H9 (cell line): ENCODE measurements at regions not wholly inside any gene's neighbourhood (a gene's known extent, or its start where the extent isn't known, plus 50 kb on each side); places are given as distances from the start of the nearest gene placed in this dataset.

Experiments used
- DNase-seq: peaks from one replicate; pipeline ENCODE4 v3.0.0-alpha.2; 2017
- H2AFZ ChIP-seq: one replicate; pipeline ENCODE4 v1.6.1; 2013; ENCODE audit warnings: mild to moderate bottlenecking, low read length, control low read depth, moderate library complexity
- H2AK5ac ChIP-seq: 2 replicates; pipeline ENCODE4 v1.6.1; 2013; ENCODE audit warnings: low read length, control low read depth, mixed read lengths; ENCODE audit not compliant: insufficient read length
- H2BK120ac ChIP-seq: one replicate; pipeline ENCODE4 v1.6.1; 2013; ENCODE audit warnings: low read depth, mild to moderate bottlenecking, low read length, control low read depth, inconsistent platforms; ENCODE audit not compliant: poor library complexity, severe bottlenecking
- H2BK12ac ChIP-seq: 2 replicates; pipeline ENCODE4 v1.6.1; 2013; ENCODE audit warnings: low read length, control low read depth, mixed read lengths, low read depth; ENCODE audit not compliant: insufficient read length
- H2BK15ac ChIP-seq: 2 replicates; pipeline ENCODE4 v1.6.1; 2013; ENCODE audit warnings: low read depth, low read length, control low read depth
- H2BK20ac ChIP-seq: one replicate; pipeline ENCODE4 v1.6.1; 2013; ENCODE audit warnings: low read depth, mild to moderate bottlenecking, low read length, control low read depth, inconsistent platforms; ENCODE audit not compliant: poor library complexity, severe bottlenecking
- H2BK5ac ChIP-seq: 2 replicates; pipeline ENCODE4 v1.6.1; 2013; ENCODE audit warnings: low read length, control low read depth, mixed read lengths; ENCODE audit not compliant: insufficient read length
- H3K14ac ChIP-seq: 2 replicates; pipeline ENCODE4 v1.6.1; 2013; ENCODE audit warnings: low read length, control low read depth; ENCODE audit not compliant: insufficient read depth
- H3K18ac ChIP-seq: 2 replicates; pipeline ENCODE4 v1.6.1; 2013; ENCODE audit warnings: low read depth, mild to moderate bottlenecking, mixed read lengths, low read length, control low read depth; ENCODE audit not compliant: insufficient read length
- H3K23ac ChIP-seq: 2 replicates; pipeline ENCODE4 v1.6.1; 2013; ENCODE audit warnings: low read length, control low read depth, mixed read lengths, low read depth; ENCODE audit not compliant: insufficient read length
- H3K23me2 ChIP-seq: 2 replicates; pipeline ENCODE4 v1.6.1; 2013; ENCODE audit warnings: low read depth, mild to moderate bottlenecking, mixed read lengths, low read length, control low read depth; ENCODE audit not compliant: insufficient read length, poor library complexity, severe bottlenecking
- H3K27ac ChIP-seq: 2 replicates; pipeline ENCODE4 v1.5.1; 2013; ENCODE audit warnings: low read length, control low read depth, mixed read lengths, low read depth; ENCODE audit not compliant: insufficient read length
- H3K27me3 ChIP-seq: 2 replicates; pipeline ENCODE4 v1.6.1; 2013; ENCODE audit warnings: low read length, control low read depth, inconsistent platforms; ENCODE audit not compliant: insufficient read depth
- H3K4ac ChIP-seq: 2 replicates; pipeline ENCODE4 v1.6.1; 2013; ENCODE audit warnings: low read depth, mild to moderate bottlenecking, control low read depth, inconsistent platforms, low read length, moderate library complexity
- H3K4me1 ChIP-seq: 2 replicates; pipeline ENCODE4 v1.6.1; 2013; ENCODE audit warnings: low read length, control low read depth, inconsistent platforms; ENCODE audit not compliant: insufficient read depth
- H3K4me2 ChIP-seq: 2 replicates; pipeline ENCODE4 v1.6.1; 2013; ENCODE audit warnings: low read length, control low read depth, mixed read lengths; ENCODE audit not compliant: insufficient read length, insufficient read depth
- H3K56ac ChIP-seq: 2 replicates; pipeline ENCODE4 v1.6.1; 2013; ENCODE audit warnings: low read depth, mild to moderate bottlenecking, mixed read lengths, low read length, control low read depth; ENCODE audit not compliant: insufficient read length
- H3K79me1 ChIP-seq: 2 replicates; pipeline ENCODE4 v1.6.1; 2013; ENCODE audit warnings: low read depth, mild to moderate bottlenecking, moderate library complexity, low read length, control low read depth, inconsistent platforms; ENCODE audit not compliant: insufficient read depth, poor library complexity, severe bottlenecking
- H3K79me2 ChIP-seq: 2 replicates; pipeline ENCODE4 v1.6.1; 2013; ENCODE audit warnings: low read length, control low read depth, inconsistent platforms; ENCODE audit not compliant: insufficient read depth
- H3K9ac ChIP-seq: 2 replicates; pipeline ENCODE4 v1.6.1; 2013; ENCODE audit warnings: low read length, control low read depth, mixed read lengths; ENCODE audit not compliant: insufficient read length; ENCODE audit errors: extremely low read depth
- H3K9me3 ChIP-seq: one replicate; pipeline ENCODE4 v1.6.1; 2013; ENCODE audit warnings: low read depth, low read length, inconsistent platforms; ENCODE audit not compliant: control insufficient read depth
- H3T11ph ChIP-seq: one replicate; pipeline ENCODE4 v1.6.1; 2013; ENCODE audit warnings: mild to moderate bottlenecking, low read length, control low read depth, inconsistent platforms
- H4K20me1 ChIP-seq: one replicate; pipeline ENCODE4 v1.6.1; 2013; ENCODE audit not compliant: control insufficient read depth, insufficient read length, insufficient read depth
- H4K5ac ChIP-seq: 2 replicates; pipeline ENCODE4 v1.6.1; 2013; ENCODE audit warnings: low read depth, mild to moderate bottlenecking, mixed read lengths, low read length, control low read depth; ENCODE audit not compliant: insufficient read length
- H4K8ac ChIP-seq: replicated peaks from 2 replicates; pipeline ENCODE4 v1.6.1; 2013; ENCODE audit warnings: low read length, control low read depth, mixed read lengths, low read depth; ENCODE audit not compliant: insufficient read length
- H4K91ac ChIP-seq: 2 replicates; pipeline ENCODE4 v1.6.1; 2013; ENCODE audit warnings: low read depth, mild to moderate bottlenecking, moderate library complexity, mixed read lengths, low read length, control low read depth; ENCODE audit not compliant: insufficient read length
- H3K27ac Mint-ChIP-seq, 3 experiments: 2 replicates in 2 of 3; 3 replicates in 1 of 3; pipeline ENCODE4 v1.8.0; 2020 to 2021; ENCODE audit warnings: mixed read lengths in 3 of 3, mild to moderate bottlenecking in 1 of 3, moderate library complexity in 1 of 3
- H3K27me3 Mint-ChIP-seq: 2 replicates; pipeline ENCODE4 v1.8.0; 2021; ENCODE audit warnings: low read depth, mild to moderate bottlenecking, moderate library complexity, mixed read lengths
- H3K36me3 Mint-ChIP-seq, 3 experiments: 2 replicates in 2 of 3; 3 replicates in 1 of 3; pipeline ENCODE4 v1.8.0; 2020 to 2021; ENCODE audit warnings: low read depth in 3 of 3, mixed read lengths in 3 of 3; ENCODE audit not compliant: insufficient read depth in 1 of 3
- H3K4me1 Mint-ChIP-seq, 2 experiments: 2 replicates each; pipeline ENCODE4 v1.8.0; 2020; ENCODE audit warnings: mixed read lengths in 2 of 2
- H3K4me3 Mint-ChIP-seq, 2 experiments: 2 replicates in 1 of 2; 3 replicates in 1 of 2; pipeline ENCODE4 v1.8.0; 2020 to 2021; ENCODE audit warnings: mild to moderate bottlenecking in 2 of 2, mixed read lengths in 2 of 2, moderate library complexity in 1 of 2
- H3K9me3 Mint-ChIP-seq, 2 experiments: 2 replicates in 1 of 2; 3 replicates in 1 of 2; pipeline ENCODE4 v1.8.0; 2020; ENCODE audit warnings: mild to moderate bottlenecking in 2 of 2, mixed read lengths in 2 of 2, moderate library complexity in 1 of 2
- WGBS: extraction: QIAGEN DNeasy Blood & Tissue Kit; methylation state at CpG from one replicate; pipeline ENCODE4 v1.1.7; 2013; ENCODE audit warnings: missing lambda C conversion rate, low lambda C conversion rate, mixed read lengths; ENCODE audit not compliant: insufficient read length; ENCODE audit errors: extremely low coverage; 5-methylcytosine and 5-hydroxymethylcytosine counted together
- TF ChIP-seq, protein P1 (sequence below): fragments of 200-600 bp; sonication (generic); conservative IDR thresholded peaks from 3 replicates; pipeline ENCODE4 v1.8.0; 2021; ENCODE audit warnings: antibody characterized with exemption, mild to moderate bottlenecking

DNA sequence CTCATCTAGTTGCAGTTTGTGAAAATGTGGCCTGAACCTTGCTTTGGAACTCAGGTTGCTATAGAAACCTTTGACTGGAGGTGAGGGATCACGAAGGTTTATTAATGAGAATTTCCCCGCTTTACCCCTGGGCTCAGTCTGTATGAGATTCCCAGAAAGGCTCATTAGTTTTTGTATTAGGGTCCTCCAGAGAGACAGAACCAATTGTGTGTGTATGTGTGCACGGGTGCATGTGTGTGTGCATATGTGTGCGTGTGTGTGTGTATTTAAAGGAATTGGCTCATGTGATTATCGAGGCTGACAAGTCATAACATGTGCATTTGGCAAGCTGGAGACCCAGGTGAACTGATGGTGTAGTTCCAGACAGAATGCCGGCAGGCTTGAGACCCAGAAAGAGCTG, 113.8 kb upstream of the DLX2 start:
- no peak overlapping the region for H3K27ac ChIP-seq
- no peak overlapping the region for H3T11ph ChIP-seq

More for the DNA sequence above, 113.8 kb upstream of the DLX2 start:
- H3K56ac ChIP-seq = no peak overlapping the region
- TF ChIP-seq, protein P1, sequence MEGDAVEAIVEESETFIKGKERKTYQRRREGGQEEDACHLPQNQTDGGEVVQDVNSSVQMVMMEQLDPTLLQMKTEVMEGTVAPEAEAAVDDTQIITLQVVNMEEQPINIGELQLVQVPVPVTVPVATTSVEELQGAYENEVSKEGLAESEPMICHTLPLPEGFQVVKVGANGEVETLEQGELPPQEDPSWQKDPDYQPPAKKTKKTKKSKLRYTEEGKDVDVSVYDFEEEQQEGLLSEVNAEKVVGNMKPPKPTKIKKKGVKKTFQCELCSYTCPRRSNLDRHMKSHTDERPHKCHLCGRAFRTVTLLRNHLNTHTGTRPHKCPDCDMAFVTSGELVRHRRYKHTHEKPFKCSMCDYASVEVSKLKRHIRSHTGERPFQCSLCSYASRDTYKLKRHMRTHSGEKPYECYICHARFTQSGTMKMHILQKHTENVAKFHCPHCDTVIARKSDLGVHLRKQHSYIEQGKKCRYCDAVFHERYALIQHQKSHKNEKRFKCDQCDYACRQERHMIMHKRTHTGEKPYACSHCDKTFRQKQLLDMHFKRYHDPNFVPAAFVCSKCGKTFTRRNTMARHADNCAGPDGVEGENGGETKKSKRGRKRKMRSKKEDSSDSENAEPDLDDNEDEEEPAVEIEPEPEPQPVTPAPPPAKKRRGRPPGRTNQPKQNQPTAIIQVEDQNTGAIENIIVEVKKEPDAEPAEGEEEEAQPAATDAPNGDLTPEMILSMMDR = no peak
- H4K5ac ChIP-seq = no peak overlapping the region
- no peaks in the 10 kb centered on the region for H3K9me3 ChIP-seq
- H3K4me1 ChIP-seq = 0 out of 2 replicates have a peak, but pooled peaks cover 4% of the 10 kb centered on the region
- no peak overlapping the region for H2BK12ac ChIP-seq
- Mint-ChIP-seq H3K27me3 (no peaks in the 10 kb centered on the region), H3K4me1 (peaks cover 21 to 23% of the 10 kb centered on the region in 2 experiments), H3K36me3 (no peaks in the 10 kb centered on the region; a peak in 1 of 7 replicates), H3K27ac (no peak overlapping the region), H3K9me3 (no peaks in the 10 kb centered on the region), H3K4me3 (no peak overlapping the region)
- no peak overlapping the region for H2BK20ac ChIP-seq
- H3K79me1 ChIP-seq = no peaks in the 10 kb centered on the region
- no peak overlapping the region for H2BK120ac ChIP-seq
- H3K4me2 ChIP-seq = no peak overlapping the region
- no peaks in the 10 kb centered on the region for H4K20me1 ChIP-seq
- H3K18ac ChIP-seq = no peak overlapping the region
- H3K14ac ChIP-seq = no peak overlapping the region
- no peak overlapping the region for H3K9ac ChIP-seq
- H2AFZ ChIP-seq = no peak overlapping the region
- no peak overlapping the region for H3K4ac ChIP-seq
- no peak overlapping the region for H4K8ac ChIP-seq
- H2BK15ac ChIP-seq = no peak overlapping the region
- H3K27me3 ChIP-seq = no peaks in the 10 kb centered on the region
- H3K23me2 ChIP-seq = no peaks in the 10 kb centered on the region
- no peaks in the 10 kb centered on the region for H3K79me2 ChIP-seq
- H4K91ac ChIP-seq = no peak overlapping the region
- WGBS = no CpG with 5 or more reads among the region's 6 CpGs
- H3K23ac ChIP-seq = no peak overlapping the region
- no peak overlapping the region for H2AK5ac ChIP-seq
- no peak overlapping the region for H2BK5ac ChIP-seq
- no peak for DNase-seq
